Ishikawa (cell line): ENCODE measurements at regions not wholly inside any gene's neighbourhood (a gene's known extent, or its start where the extent isn't known, plus 50 kb on each side); places are given as distances from the start of the nearest gene placed in this dataset.

ENCODE experiments used
- EP300 ChIP-seq: IDR thresholded peaks from 2 replicates; pipeline ENCODE4 v1.6.1; 2012; ENCODE audit warnings: borderline replicate concordance
- MAX ChIP-seq: IDR thresholded peaks from 2 replicates; pipeline ENCODE4 v1.6.1; 2012
- NFIC ChIP-seq: IDR thresholded peaks from 2 replicates; pipeline ENCODE4 v1.6.1; 2012
- REST ChIP-seq: IDR thresholded peaks from 2 replicates; pipeline ENCODE4 v1.6.1; 2012; ENCODE audit warnings: low read depth, mild to moderate bottlenecking
- TAF1 ChIP-seq: IDR thresholded peaks from 2 replicates; pipeline ENCODE4 v1.6.1; 2012; ENCODE audit warnings: low read depth, mild to moderate bottlenecking
- TEAD4 ChIP-seq: IDR thresholded peaks from 2 replicates; pipeline ENCODE4 v1.6.1; 2012

- TF ChIP-seq TEAD4 (no peak), EP300 (no peak), TAF1 (no peak), MAX (no peak), REST (no peak), NFIC (no peak)
Observed at GRCh38 chr11:96827164-96827563, 437.4 kb downstream of the JRKL start.
